ENCODE measurements at regions not wholly inside any gene's neighbourhood (a gene's known extent, or its start where the extent isn't known, plus 50 kb on each side); places are given as distances from the start of the nearest gene placed in this dataset.

- H3K27ac Mint-ChIP-seq, result no peak overlapping the region
- ChIA-PET POLR2A (no interaction called here), CTCF (no interaction called here)
- H3K27me3 Mint-ChIP-seq, result no peaks in the 10 kb centered on the region
- H3K36me3 Mint-ChIP-seq, result peaks cover 50% of the 10 kb centered on the region
- DNase-seq, result no peak
- Histone ChIP-seq H3K27ac (ENCODE audit: low read length) (no peak overlapping the region), H3K4me3 (ENCODE audit: control insufficient read depth in 1 of 2, extremely low read depth in 1 of 2, low read length in 1 of 2) (no peak overlapping the region), H3K9me3 (no peaks in the 10 kb centered on the region), H3K27me3 (replicated peaks in 1 of 2; ENCODE audit: control insufficient read depth in 2 of 2, extremely low read depth in 1 of 2, insufficient read depth in 2 of 2, low read length in 1 of 2) (no peaks in the 10 kb centered on the region), H3K4me1 (ENCODE audit: control insufficient read depth in 1 of 2, extremely low read depth in 1 of 2, insufficient read depth in 2 of 2, low read length in 2 of 2) (no peaks in the 10 kb centered on the region), H3K36me3 (ENCODE audit: control insufficient read depth in 2 of 2, extremely low read depth in 1 of 2, insufficient read depth in 1 of 2, low read length in 1 of 2) (peaks cover 0 to 6% of the 10 kb centered on the region in 2 donors)
- peaks cover 0 to 2% (median 0%) of the 10 kb centered on the region in 3 donors for H3K9me3 Mint-ChIP-seq
- H3K4me3 Mint-ChIP-seq, result no peak overlapping the region
- peaks cover 22 to 33% (median 28%) of the 10 kb centered on the region in 3 donors for H3K4me1 Mint-ChIP-seq
- no peak for ATAC-seq (replicated peaks in 1 of 4)
Observed at GRCh38 chr7:112882991-112883390, 92.8 kb upstream of the TMEM168 start.

- ATAC-seq (replicated peaks in 1 of 4) (no peak), DNase-seq (no peak)
- Histone ChIP-seq H3K9me3 (no peaks in the 10 kb centered on the region), H3K4me3 (ENCODE audit: control insufficient read depth in 1 of 2, extremely low read depth in 1 of 2, low read length in 1 of 2) (no peak overlapping the region), H3K4me1 (ENCODE audit: control insufficient read depth in 1 of 2, extremely low read depth in 1 of 2, insufficient read depth in 2 of 2, low read length in 2 of 2) (no peaks in the 10 kb centered on the region), H3K36me3 (ENCODE audit: control insufficient read depth in 2 of 2, extremely low read depth in 1 of 2, insufficient read depth in 1 of 2, low read length in 1 of 2) (peaks cover 0 to 6% of the 10 kb centered on the region in 2 donors), H3K27me3 (replicated peaks in 1 of 2; ENCODE audit: control insufficient read depth in 2 of 2, extremely low read depth in 1 of 2, insufficient read depth in 2 of 2, low read length in 1 of 2) (no peaks in the 10 kb centered on the region), H3K27ac (ENCODE audit: low read length) (no peak overlapping the region)
- Mint-ChIP-seq H3K4me1 (peaks cover 20 to 31% (median 25%) of the 10 kb centered on the region in 3 donors), H3K9me3 (peaks cover 0 to 2% (median 0%) of the 10 kb centered on the region in 3 donors), H3K36me3 (peaks cover 49% of the 10 kb centered on the region), H3K27ac (no peak overlapping the region), H3K4me3 (no peak overlapping the region), H3K27me3 (no peaks in the 10 kb centered on the region)
- ChIA-PET CTCF (no interaction called here), POLR2A (no interaction called here)
- WGBS (ENCODE audit: insufficient coverage), result 100% methylated on average over 2 of the region's 3 CpGs
Observed at GRCh38 chr7:112882511-112882910, 92.3 kb upstream of the TMEM168 start.

GRCh38 chr7:112882022-112882421 is 91.8 kb upstream of the TMEM168 start:
- 100% methylated on average over 2 of the region's 4 CpGs for WGBS (ENCODE audit: insufficient coverage)
- CTCF ChIA-PET, result no interaction called here
- Mint-ChIP-seq H3K36me3 (peaks cover 45% of the 10 kb centered on the region), H3K4me3 (no peak overlapping the region), H3K9me3 (peaks cover 0 to 2% (median 0%) of the 10 kb centered on the region in 3 donors), H3K4me1 (peaks cover 21 to 31% (median 25%) of the 10 kb centered on the region in 3 donors), H3K27ac (no peak overlapping the region), H3K27me3 (no peaks in the 10 kb centered on the region)
- Histone ChIP-seq H3K4me1 (ENCODE audit: control insufficient read depth in 1 of 2, extremely low read depth in 1 of 2, insufficient read depth in 2 of 2, low read length in 2 of 2) (no peaks in the 10 kb centered on the region), H3K27me3 (replicated peaks in 1 of 2; ENCODE audit: control insufficient read depth in 2 of 2, extremely low read depth in 1 of 2, insufficient read depth in 2 of 2, low read length in 1 of 2) (no peaks in the 10 kb centered on the region), H3K4me3 (ENCODE audit: control insufficient read depth in 1 of 2, extremely low read depth in 1 of 2, low read length in 1 of 2) (no peak overlapping the region), H3K36me3 (ENCODE audit: control insufficient read depth in 2 of 2, extremely low read depth in 1 of 2, insufficient read depth in 1 of 2, low read length in 1 of 2) (peaks cover 0 to 6% of the 10 kb centered on the region in 2 donors), H3K27ac (ENCODE audit: low read length) (no peak overlapping the region), H3K9me3 (no peaks in the 10 kb centered on the region)
- ATAC-seq (replicated peaks in 1 of 4), result no peak
- POLR2A ChIA-PET, result no interaction called here
- no peak for DNase-seq

- no peaks in the 10 kb centered on the region for H3K9me3 ChIP-seq
- Mint-ChIP-seq H3K4me3 (no peak overlapping the region), H3K4me1 (peaks cover 26 to 42% (median 28%) of the 10 kb centered on the region in 3 donors), H3K27me3 (no peaks in the 10 kb centered on the region), H3K27ac (no peak overlapping the region), H3K36me3 (peaks cover 44% of the 10 kb centered on the region), H3K9me3 (peaks cover 0 to 2% (median 0%) of the 10 kb centered on the region in 3 donors)
- WGBS (ENCODE audit: insufficient coverage), result 91% methylated on average over 6 of the region's 10 CpGs
- H3K36me3 ChIP-seq (ENCODE audit: control insufficient read depth in 2 of 2, extremely low read depth in 1 of 2, insufficient read depth in 1 of 2, low read length in 1 of 2), result peaks cover 0 to 6% of the 10 kb centered on the region in 2 donors
- CTCF ChIA-PET, result interaction anchor here in 1 of 2 donors (0.6 kb wide), 1 partner anchor 201 kb away, joined by 3 read pairs; no protein-coding TSS in a partner anchor
- H3K27ac ChIP-seq (ENCODE audit: low read length), result no peak overlapping the region
- DNase-seq (no peak), ATAC-seq (replicated peaks in 1 of 4) (no peak)
- H3K27me3 ChIP-seq (replicated peaks in 1 of 2; ENCODE audit: control insufficient read depth in 2 of 2, extremely low read depth in 1 of 2, insufficient read depth in 2 of 2, low read length in 1 of 2), result no peaks in the 10 kb centered on the region
- H3K4me3 ChIP-seq (ENCODE audit: control insufficient read depth in 1 of 2, extremely low read depth in 1 of 2, low read length in 1 of 2), result no peak overlapping the region
- H3K4me1 ChIP-seq (ENCODE audit: control insufficient read depth in 1 of 2, extremely low read depth in 1 of 2, insufficient read depth in 2 of 2, low read length in 2 of 2), result no peaks in the 10 kb centered on the region
- POLR2A ChIA-PET, result no interaction called here
Observed at GRCh38 chr7:112880818-112881418, 90.7 kb upstream of the TMEM168 start.

- POLR2A ChIA-PET, result no interaction called here
- Mint-ChIP-seq H3K27me3 (no peaks in the 10 kb centered on the region), H3K4me3 (no peak overlapping the region), H3K27ac (no peak overlapping the region), H3K36me3 (peaks cover 27% of the 10 kb centered on the region), H3K4me1 (peaks cover 20 to 32% (median 31%) of the 10 kb centered on the region in 3 donors), H3K9me3 (no peaks in the 10 kb centered on the region)
- peaks cover 3% of the 10 kb centered on the region for H3K9me3 ChIP-seq
- no peak for ATAC-seq (replicated peaks in 1 of 4)
- WGBS (ENCODE audit: insufficient coverage), result no CpG with 5 or more reads among the region's 7 CpGs
- H3K4me3 ChIP-seq (ENCODE audit: control insufficient read depth in 1 of 2, extremely low read depth in 1 of 2, low read length in 1 of 2), result no peak overlapping the region
- H3K27me3 ChIP-seq (replicated peaks in 1 of 2; ENCODE audit: control insufficient read depth in 2 of 2, extremely low read depth in 1 of 2, insufficient read depth in 2 of 2, low read length in 1 of 2), result no peaks in the 10 kb centered on the region
- H3K4me1 ChIP-seq (ENCODE audit: control insufficient read depth in 1 of 2, extremely low read depth in 1 of 2, insufficient read depth in 2 of 2, low read length in 2 of 2), result no peaks in the 10 kb centered on the region
- no peaks in the 10 kb centered on the region for H3K36me3 ChIP-seq (ENCODE audit: control insufficient read depth in 2 of 2, extremely low read depth in 1 of 2, insufficient read depth in 1 of 2, low read length in 1 of 2)
- no peak overlapping the region for H3K27ac ChIP-seq (ENCODE audit: low read length)
- DNase-seq, result no peak
- CTCF ChIA-PET, result no interaction called here
Observed at GRCh38 chr7:112877691-112878460, 87.7 kb upstream of the TMEM168 start.

- DNase-seq (no peak), ATAC-seq (replicated peaks in 1 of 4) (no peak)
- WGBS (ENCODE audit: insufficient coverage), result no CpG with 5 or more reads among the region's 1 CpG
- Mint-ChIP-seq H3K36me3 (peaks cover 27% of the 10 kb centered on the region), H3K4me3 (no peak overlapping the region), H3K9me3 (no peaks in the 10 kb centered on the region), H3K27me3 (no peaks in the 10 kb centered on the region), H3K27ac (no peak overlapping the region), H3K4me1 (peaks cover 28 to 39% (median 33%) of the 10 kb centered on the region in 3 donors)
- no peak overlapping the region for H3K4me3 ChIP-seq (ENCODE audit: control insufficient read depth in 1 of 2, extremely low read depth in 1 of 2, low read length in 1 of 2)
- H3K27me3 ChIP-seq (replicated peaks in 1 of 2; ENCODE audit: control insufficient read depth in 2 of 2, extremely low read depth in 1 of 2, insufficient read depth in 2 of 2, low read length in 1 of 2), result no peaks in the 10 kb centered on the region
- ChIA-PET CTCF (no interaction called here), POLR2A (no interaction called here)
- H3K27ac ChIP-seq (ENCODE audit: low read length), result no peak overlapping the region
- no peaks in the 10 kb centered on the region for H3K36me3 ChIP-seq (ENCODE audit: control insufficient read depth in 2 of 2, extremely low read depth in 1 of 2, insufficient read depth in 1 of 2, low read length in 1 of 2)
- H3K4me1 ChIP-seq (ENCODE audit: control insufficient read depth in 1 of 2, extremely low read depth in 1 of 2, insufficient read depth in 2 of 2, low read length in 2 of 2), result no peaks in the 10 kb centered on the region
- peaks cover 3% of the 10 kb centered on the region for H3K9me3 ChIP-seq
Observed at GRCh38 chr7:112876877-112877276, 86.7 kb upstream of the TMEM168 start.

Data from T-cell (primary cell).